ENCODE measurements at regions not wholly inside any gene's neighbourhood (a gene's known extent, or its start where the extent isn't known, plus 50 kb on each side); places are given as distances from the start of the nearest gene placed in this dataset.

- TF ChIP-seq CTCF (IDR thresholded peaks at IDR 0.05; ENCODE audit: unreplicated experiment) = no peak
- H3K4me3 Mint-ChIP-seq = no peak overlapping the region
- no peaks in the 10 kb centered on the region for H3K9me3 Mint-ChIP-seq
- no peaks in the 10 kb centered on the region for H3K36me3 Mint-ChIP-seq
- H3K27me3 Mint-ChIP-seq (ENCODE audit: low read depth) = peaks cover 2% of the 10 kb centered on the region
- no peaks in the 10 kb centered on the region for H3K4me1 Mint-ChIP-seq
- H3K27ac Mint-ChIP-seq = no peak overlapping the region
- DNase-seq (ENCODE audit: low spot score in 2 of 2, unreplicated experiment in 2 of 2) = no peak
Measured at GRCh38 chr2:147390475-147390874, 454.4 kb upstream of the ACVR2A start.

DNA sequence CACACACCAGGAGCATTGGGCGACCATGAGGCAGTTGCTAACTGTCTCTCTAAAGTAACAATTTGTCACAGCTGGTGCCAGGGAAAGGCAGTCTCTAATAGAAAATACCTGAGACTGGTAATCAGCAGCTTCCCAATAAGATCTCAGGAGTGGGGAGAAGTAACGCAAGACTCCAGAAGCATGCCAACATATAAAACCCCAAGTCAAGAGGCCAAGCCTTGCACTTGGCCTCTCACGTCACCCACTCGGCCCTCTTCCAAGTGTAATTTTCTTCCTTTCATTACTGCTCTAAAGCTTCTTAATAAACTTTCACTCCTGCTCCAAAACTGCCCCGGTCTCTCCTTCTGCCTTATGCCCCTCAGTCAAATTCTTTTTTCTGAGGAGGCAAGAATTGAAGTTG, 455.6 kb upstream of the ACVR2A start:
- Mint-ChIP-seq H3K4me3 (no peak overlapping the region), H3K9me3 (no peaks in the 10 kb centered on the region), H3K27me3 (ENCODE audit: low read depth) (peaks cover 2% of the 10 kb centered on the region), H3K27ac (no peak overlapping the region), H3K36me3 (no peaks in the 10 kb centered on the region), H3K4me1 (peaks cover 4% of the 10 kb centered on the region)
- DNase-seq (ENCODE audit: low spot score in 2 of 2, unreplicated experiment in 2 of 2) = no peak
- TF ChIP-seq CTCF (IDR thresholded peaks at IDR 0.05; ENCODE audit: unreplicated experiment) = no peak

DNA sequence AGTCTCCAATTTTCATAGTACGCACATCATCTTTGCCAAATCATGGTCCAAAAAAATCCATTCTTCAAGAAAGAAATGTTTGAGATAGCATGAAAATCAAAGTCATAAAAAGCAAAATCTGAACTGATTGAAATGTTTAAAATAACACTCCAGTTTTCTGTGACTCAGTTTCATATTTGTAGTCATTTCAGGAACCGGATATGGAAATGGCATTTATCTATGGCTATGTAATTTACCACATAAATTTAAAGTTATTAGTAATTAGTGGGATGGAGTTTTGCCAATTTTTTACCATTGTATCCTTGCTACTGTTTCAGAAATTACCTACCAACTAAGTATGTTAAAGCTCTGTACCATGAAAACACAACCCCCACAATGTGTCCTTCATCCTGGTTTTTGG, 456.6 kb upstream of the ACVR2A start:
- no peak for DNase-seq (ENCODE audit: low spot score in 2 of 2, unreplicated experiment in 2 of 2)
- H3K27ac Mint-ChIP-seq = no peak overlapping the region
- peaks cover 4% of the 10 kb centered on the region for H3K4me1 Mint-ChIP-seq
- H3K36me3 Mint-ChIP-seq = no peaks in the 10 kb centered on the region
- TF ChIP-seq CTCF (IDR thresholded peaks at IDR 0.05; ENCODE audit: unreplicated experiment) = no peak
- no peaks in the 10 kb centered on the region for H3K9me3 Mint-ChIP-seq
- H3K4me3 Mint-ChIP-seq = no peak overlapping the region
- H3K27me3 Mint-ChIP-seq (ENCODE audit: low read depth) = peaks cover 2% of the 10 kb centered on the region

GRCh38 chr2:147386284-147386683, 458.5 kb upstream of the ACVR2A start:
- no peak overlapping the region for H3K4me3 Mint-ChIP-seq
- no peaks in the 10 kb centered on the region for H3K36me3 Mint-ChIP-seq
- TF ChIP-seq CTCF (IDR thresholded peaks at IDR 0.05; ENCODE audit: unreplicated experiment) = no peak

GRCh38 chr2:147385600-147385999, 459.2 kb upstream of the ACVR2A start:
- Mint-ChIP-seq H3K27me3 (ENCODE audit: low read depth) (peaks cover 2% of the 10 kb centered on the region), H3K4me3 (no peak overlapping the region)
- TF ChIP-seq CTCF (IDR thresholded peaks at IDR 0.05; ENCODE audit: unreplicated experiment) = no peak

More at GRCh38 chr2:147386284-147386683, 458.5 kb upstream of the ACVR2A start:
- peaks cover 2% of the 10 kb centered on the region for H3K27me3 Mint-ChIP-seq (ENCODE audit: low read depth)
- H3K4me1 Mint-ChIP-seq = peaks cover 4% of the 10 kb centered on the region
- H3K27ac Mint-ChIP-seq = no peak overlapping the region
- no peaks in the 10 kb centered on the region for H3K9me3 Mint-ChIP-seq
- no peak for DNase-seq (ENCODE audit: low spot score in 2 of 2, unreplicated experiment in 2 of 2)

DNA sequence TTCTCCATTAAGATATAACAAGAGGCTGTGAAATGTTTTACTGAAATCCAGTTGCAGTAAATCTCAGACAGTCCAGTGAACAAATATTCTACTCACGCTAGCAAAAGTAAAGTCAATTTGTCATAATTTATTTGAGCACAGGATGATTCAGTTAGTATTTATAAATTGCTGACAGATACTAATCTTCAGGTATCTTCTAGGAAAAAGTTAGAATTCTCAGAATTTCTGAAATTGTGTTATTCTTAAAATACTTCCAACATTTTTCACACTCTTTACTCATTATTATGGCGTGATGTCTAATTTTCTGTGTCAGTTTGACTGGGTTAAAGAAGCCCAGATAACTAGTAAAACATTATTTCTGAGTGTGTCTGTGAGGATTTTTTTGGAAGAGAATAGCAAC, 460.2 kb upstream of the ACVR2A start:
- no peaks in the 10 kb centered on the region for H3K36me3 Mint-ChIP-seq
- no peaks in the 10 kb centered on the region for H3K9me3 Mint-ChIP-seq
- peaks cover 4% of the 10 kb centered on the region for H3K4me1 Mint-ChIP-seq
- no peak overlapping the region for H3K27ac Mint-ChIP-seq
- no peak for TF ChIP-seq CTCF (IDR thresholded peaks at IDR 0.05; ENCODE audit: unreplicated experiment)
- no peaks in the 10 kb centered on the region for H3K27me3 Mint-ChIP-seq (ENCODE audit: low read depth)
- H3K4me3 Mint-ChIP-seq = no peak overlapping the region
- no peak for DNase-seq (ENCODE audit: low spot score in 2 of 2, unreplicated experiment in 2 of 2)

More at GRCh38 chr2:147385600-147385999, 459.2 kb upstream of the ACVR2A start:
- Mint-ChIP-seq H3K9me3 (no peaks in the 10 kb centered on the region), H3K27ac (no peak overlapping the region), H3K36me3 (no peaks in the 10 kb centered on the region), H3K4me1 (peaks cover 4% of the 10 kb centered on the region)
- no peak for DNase-seq (ENCODE audit: low spot score in 2 of 2, unreplicated experiment in 2 of 2)

Data from mesothelial cell of epicardium (in vitro differentiated cells).